ENCODE measurements at regions not wholly inside any gene's neighbourhood (a gene's known extent, or its start where the extent isn't known, plus 50 kb on each side); places are given as distances from the start of the nearest gene placed in this dataset.
A peak's percentile ranks its signal among the peaks of the same experiment; 100 is the strongest.

- no peak for DNase-seq
- TF ChIP-seq CTCF (IDR thresholded peaks at IDR 0.05): no peak
- TF ChIP-seq POLR2A (IDR thresholded peaks at IDR 0.05): no peak
- Histone ChIP-seq H3K9me3 (no peaks in the 10 kb centered on the region), H3K27ac (no peak overlapping the region), H3K4me1 (no peaks in the 10 kb centered on the region), H3K27me3 (no peaks in the 10 kb centered on the region), H3K4me3 (no peak overlapping the region), H3K36me3 (replicated peaks in 1 of 2; ENCODE audit: insufficient read depth in 1 of 2, low read depth in 2 of 2) (no peaks in the 10 kb centered on the region)
- WGBS, 2 donors: 60 to 67% methylated on average over 1 of the region's 1 CpG
- intact Hi-C loops (cut with DNase I): no loop called here
- ATAC-seq: no peak
Measured at GRCh38 chr2:219832904-219833303, 205.5 kb downstream of the SLC4A3 start.

GRCh38 chr2:219835493-219835892 lies 208.1 kb downstream of the SLC4A3 start:
- 71 to 88% methylated on average over 3 of the region's 3 CpGs for WGBS, 2 donors
- DNase-seq: no peak
- Histone ChIP-seq H3K9me3 (no peaks in the 10 kb centered on the region), H3K36me3 (replicated peaks in 1 of 2; ENCODE audit: insufficient read depth in 1 of 2, low read depth in 2 of 2) (no peaks in the 10 kb centered on the region), H3K27ac (no peak overlapping the region), H3K27me3 (no peaks in the 10 kb centered on the region), H3K4me1 (no peaks in the 10 kb centered on the region), H3K4me3 (no peak overlapping the region)
- no peak for ATAC-seq
- intact Hi-C loops (cut with DNase I): no loop called here
- no peak for TF ChIP-seq POLR2A (IDR thresholded peaks at IDR 0.05)
- TF ChIP-seq CTCF (IDR thresholded peaks at IDR 0.05): no peak

GRCh38 chr2:219836647-219837177 lies 209.3 kb downstream of the SLC4A3 start:
- Histone ChIP-seq H3K27ac (no peak overlapping the region), H3K4me1 (no peaks in the 10 kb centered on the region), H3K4me3 (no peak overlapping the region), H3K27me3 (no peaks in the 10 kb centered on the region), H3K36me3 (replicated peaks in 1 of 2; ENCODE audit: insufficient read depth in 1 of 2, low read depth in 2 of 2) (no peaks in the 10 kb centered on the region), H3K9me3 (no peaks in the 10 kb centered on the region)
- DNase-seq (peak in 1 of 4 donors; percentile 18), ATAC-seq (no peak)
- TF ChIP-seq CTCF (IDR thresholded peaks at IDR 0.05): peak in 5 of 7 experiments; percentile 29 to 41 (median 33)
- no peak for TF ChIP-seq POLR2A (IDR thresholded peaks at IDR 0.05)
- 51 to 58% methylated on average over 4 of the region's 4 CpGs for WGBS, 2 donors
- intact Hi-C loops (cut with DNase I): no loop called here

GRCh38 chr2:219844401-219845091 lies 217.1 kb downstream of the SLC4A3 start:
- no peak overlapping the region for H3K4me3 ChIP-seq
- DNase-seq: no peak
- H3K4me1 ChIP-seq: no peaks in the 10 kb centered on the region
- intact Hi-C loops (cut with DNase I): no loop called here
- no peak for ATAC-seq
- H3K9me3 ChIP-seq: no peaks in the 10 kb centered on the region
- WGBS, 2 donors: 44 to 55% methylated on average over 7 of the region's 7 CpGs
- H3K27ac ChIP-seq: no peak overlapping the region
- no peaks in the 10 kb centered on the region for H3K27me3 ChIP-seq
- TF ChIP-seq CTCF (IDR thresholded peaks at IDR 0.05): no peak
- TF ChIP-seq POLR2A (IDR thresholded peaks at IDR 0.05): no peak
- H3K36me3 ChIP-seq (replicated peaks in 1 of 2; ENCODE audit: insufficient read depth in 1 of 2, low read depth in 2 of 2): no peaks in the 10 kb centered on the region

GRCh38 chr2:219848882-219849281 lies 221.5 kb downstream of the SLC4A3 start:
- Histone ChIP-seq H3K27ac (no peak overlapping the region), H3K4me3 (no peak overlapping the region), H3K4me1 (no peaks in the 10 kb centered on the region), H3K27me3 (no peaks in the 10 kb centered on the region), H3K9me3 (no peaks in the 10 kb centered on the region), H3K36me3 (replicated peaks in 1 of 2; ENCODE audit: insufficient read depth in 1 of 2, low read depth in 2 of 2) (no peaks in the 10 kb centered on the region)
- TF ChIP-seq CTCF (IDR thresholded peaks at IDR 0.05) (no peak), POLR2A (IDR thresholded peaks at IDR 0.05) (no peak)
- ATAC-seq: no peak
- DNase-seq: no peak
- intact Hi-C loops (cut with DNase I): no loop called here
- 77 to 82% methylated on average over 3 of the region's 3 CpGs for WGBS, 2 donors

All from body of pancreas (tissue), 4 donors.